ENCODE measurements at regions not wholly inside any gene's neighbourhood (a gene's known extent, or its start where the extent isn't known, plus 50 kb on each side); places are given as distances from the start of the nearest gene placed in this dataset.

- TF ChIP-seq CTCF (IDR thresholded peaks at IDR 0.05) (no peak), POLR2AphosphoS5 (IDR thresholded peaks at IDR 0.05) (no peak), EP300 (IDR thresholded peaks at IDR 0.05; ENCODE audit: low read depth) (no peak), POLR2A (IDR thresholded peaks at IDR 0.05) (no peak)
Observed at GRCh38 chr7:112873831-112874553, 83.8 kb upstream of the TMEM168 start.
